Skeletal muscle tissue (tissue), 3 donors: ENCODE measurements at regions not wholly inside any gene's neighbourhood (a gene's known extent, or its start where the extent isn't known, plus 50 kb on each side); places are given as distances from the start of the nearest gene placed in this dataset.

Experiments
- H3K27ac ChIP-seq: one replicate; pipeline ENCODE4 v1.7.0; 2013; ENCODE audit warnings: mild to moderate bottlenecking, low read depth, low read length, inconsistent platforms
- H3K27me3 ChIP-seq, 3 donors: one replicate each; pipeline ENCODE4 v1.7.0; 2013; ENCODE audit warnings: low read length in 3 of 3; ENCODE audit not compliant: control insufficient read depth in 3 of 3, insufficient read depth in 3 of 3
- H3K36me3 ChIP-seq, 3 donors: one replicate each; pipeline ENCODE4 v1.7.0; 2013; ENCODE audit warnings: low read length in 3 of 3; ENCODE audit not compliant: control insufficient read depth in 3 of 3, insufficient read depth in 3 of 3
- H3K4me1 ChIP-seq, 3 donors: one replicate each; pipeline ENCODE4 v1.7.0; 2013; ENCODE audit warnings: low read length in 3 of 3, mild to moderate bottlenecking in 3 of 3; ENCODE audit not compliant: control insufficient read depth in 3 of 3, insufficient read depth in 3 of 3
- H3K4me3 ChIP-seq, 3 donors: one replicate each; pipeline ENCODE4 v1.7.0; 2013; ENCODE audit warnings: low read length in 3 of 3
- H3K9ac ChIP-seq, 3 donors: one replicate each; pipeline ENCODE4 v1.7.0; 2013; ENCODE audit warnings: low read length in 3 of 3, mild to moderate bottlenecking in 3 of 3, moderate library complexity in 2 of 3, low read depth in 1 of 3
- H3K9me3 ChIP-seq, 3 donors: one replicate each; pipeline ENCODE4 v1.7.0; 2013; ENCODE audit warnings: low read length in 3 of 3; ENCODE audit not compliant: control insufficient read depth in 3 of 3
- donor health status: Osteomylitis.

- H3K36me3 ChIP-seq: no peaks in the 10 kb centered on the region
- H3K4me3 ChIP-seq: no peak overlapping the region
- no peaks in the 10 kb centered on the region for H3K4me1 ChIP-seq
- H3K9ac ChIP-seq: no peak overlapping the region
- H3K9me3 ChIP-seq: no peaks in the 10 kb centered on the region
- no peaks in the 10 kb centered on the region for H3K27me3 ChIP-seq
- no peak overlapping the region for H3K27ac ChIP-seq
These were observed 209.0 kb downstream of the PPARGC1A start for GRCh38 chr4:23680671-23681518.

- Histone ChIP-seq H3K9ac (no peak overlapping the region), H3K9me3 (no peaks in the 10 kb centered on the region), H3K4me3 (no peak overlapping the region), H3K4me1 (no peaks in the 10 kb centered on the region), H3K27ac (no peak overlapping the region), H3K36me3 (no peaks in the 10 kb centered on the region), H3K27me3 (no peaks in the 10 kb centered on the region)
These were observed 215.2 kb downstream of the PPARGC1A start for GRCh38 chr4:23674694-23675093.

DNA sequence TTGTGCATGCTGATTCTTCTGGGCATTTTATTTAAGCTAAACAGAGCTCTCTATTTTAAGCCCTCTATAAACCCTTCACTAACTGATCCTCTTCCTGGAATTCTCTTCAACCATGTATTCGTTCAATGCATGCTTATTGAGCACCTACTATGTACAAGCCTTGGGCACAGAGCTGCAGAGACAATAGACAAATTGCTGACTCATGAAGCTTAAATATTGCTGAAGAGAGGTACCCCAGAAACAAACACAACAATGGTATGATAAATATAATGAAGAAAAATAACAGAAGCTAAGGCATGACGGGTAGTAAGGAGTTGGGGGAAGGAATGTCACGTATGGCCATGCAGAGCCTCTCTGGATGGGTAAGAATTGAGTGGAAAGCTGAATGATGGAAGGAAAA lies 222.2 kb downstream of the PPARGC1A start:
- Histone ChIP-seq H3K36me3 (no peaks in the 10 kb centered on the region), H3K9ac (no peak overlapping the region), H3K9me3 (no peaks in the 10 kb centered on the region), H3K4me3 (no peak overlapping the region), H3K4me1 (no peaks in the 10 kb centered on the region), H3K27ac (no peak overlapping the region), H3K27me3 (no peaks in the 10 kb centered on the region)

GRCh38 chr4:23660865-23661264 lies 229.0 kb downstream of the PPARGC1A start:
- no peak overlapping the region for H3K27ac ChIP-seq
- no peak overlapping the region for H3K9ac ChIP-seq
- H3K27me3 ChIP-seq: no peaks in the 10 kb centered on the region
- no peak overlapping the region for H3K4me3 ChIP-seq
- no peaks in the 10 kb centered on the region for H3K4me1 ChIP-seq
- peaks cover 0 to under 1% (median 0%) of the 10 kb centered on the region in 3 donors for H3K9me3 ChIP-seq
- no peaks in the 10 kb centered on the region for H3K36me3 ChIP-seq

DNA sequence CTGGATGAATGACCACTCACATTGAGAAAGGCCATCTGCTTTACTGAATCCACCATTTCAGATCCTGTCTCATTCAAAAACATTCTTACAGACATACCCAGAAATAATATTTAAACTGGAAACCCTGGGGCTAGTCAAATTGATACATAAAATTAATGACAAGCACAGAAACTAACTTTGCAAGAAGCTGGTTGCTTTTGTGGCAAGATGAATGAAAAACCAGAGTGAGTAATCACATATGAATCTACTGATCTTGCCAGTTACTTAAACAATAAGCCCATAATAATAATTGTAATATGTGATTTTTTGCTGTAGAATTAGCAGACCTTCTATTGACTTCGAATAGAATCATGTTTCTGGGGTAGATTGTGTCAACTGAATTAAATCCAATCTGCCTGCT lies 235.1 kb downstream of the PPARGC1A start:
- H3K4me1 ChIP-seq: no peaks in the 10 kb centered on the region
- no peaks in the 10 kb centered on the region for H3K36me3 ChIP-seq
- peaks cover 0 to 3% (median 2%) of the 10 kb centered on the region in 3 donors for H3K9me3 ChIP-seq
- no peaks in the 10 kb centered on the region for H3K27me3 ChIP-seq
- H3K27ac ChIP-seq: no peak overlapping the region
- H3K4me3 ChIP-seq: no peak overlapping the region
- no peak overlapping the region for H3K9ac ChIP-seq

- Histone ChIP-seq H3K4me3 (no peak overlapping the region), H3K9me3 (no peaks in the 10 kb centered on the region), H3K27ac (no peak overlapping the region), H3K36me3 (no peaks in the 10 kb centered on the region), H3K27me3 (no peaks in the 10 kb centered on the region), H3K9ac (no peak overlapping the region), H3K4me1 (no peaks in the 10 kb centered on the region)
These were observed 240.8 kb downstream of the PPARGC1A start for GRCh38 chr4:23648854-23649596.

- Histone ChIP-seq H3K9me3 (no peaks in the 10 kb centered on the region), H3K9ac (no peak overlapping the region), H3K27ac (no peak overlapping the region), H3K27me3 (no peaks in the 10 kb centered on the region), H3K4me3 (no peak overlapping the region), H3K36me3 (no peaks in the 10 kb centered on the region), H3K4me1 (no peaks in the 10 kb centered on the region)
These were observed 254.4 kb downstream of the PPARGC1A start for GRCh38 chr4:23635468-23635867.

DNA sequence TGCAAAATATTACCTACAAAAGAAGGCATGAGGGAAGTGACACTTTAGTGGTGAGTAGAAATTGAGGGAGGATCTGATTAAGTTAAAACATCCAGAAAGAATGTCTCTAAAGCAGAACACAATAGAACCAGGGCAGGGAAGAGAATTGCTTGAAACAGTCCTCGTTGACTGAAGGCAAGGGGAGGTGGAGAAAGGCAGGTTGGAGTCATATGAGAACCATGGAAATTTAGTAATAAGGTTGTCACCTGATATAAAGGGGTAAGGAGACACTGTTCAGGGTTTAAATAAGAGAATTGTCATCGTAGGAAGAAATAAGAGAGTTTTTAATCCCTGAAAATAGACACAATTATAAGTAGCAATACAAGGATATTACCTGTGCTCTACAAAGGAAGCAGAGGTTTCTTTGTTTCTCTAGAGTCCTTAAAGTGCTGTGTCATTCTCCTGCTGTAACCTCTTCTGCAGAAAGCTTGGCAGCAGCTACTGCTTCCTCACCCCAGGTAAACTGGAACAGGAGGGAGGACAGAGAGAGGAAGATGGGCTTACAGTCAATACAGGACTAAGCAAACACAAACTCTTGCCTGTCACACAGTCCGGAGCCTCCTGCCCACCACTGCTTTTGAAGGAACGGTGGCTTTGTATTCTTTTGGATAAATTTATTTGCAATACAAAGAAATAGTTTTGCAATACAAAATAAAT lies 258.4 kb downstream of the PPARGC1A start:
- Histone ChIP-seq H3K36me3 (no peaks in the 10 kb centered on the region), H3K9me3 (no peaks in the 10 kb centered on the region), H3K4me1 (no peaks in the 10 kb centered on the region), H3K27me3 (no peaks in the 10 kb centered on the region), H3K4me3 (no peak overlapping the region), H3K27ac (no peak overlapping the region), H3K9ac (no peak overlapping the region)

DNA sequence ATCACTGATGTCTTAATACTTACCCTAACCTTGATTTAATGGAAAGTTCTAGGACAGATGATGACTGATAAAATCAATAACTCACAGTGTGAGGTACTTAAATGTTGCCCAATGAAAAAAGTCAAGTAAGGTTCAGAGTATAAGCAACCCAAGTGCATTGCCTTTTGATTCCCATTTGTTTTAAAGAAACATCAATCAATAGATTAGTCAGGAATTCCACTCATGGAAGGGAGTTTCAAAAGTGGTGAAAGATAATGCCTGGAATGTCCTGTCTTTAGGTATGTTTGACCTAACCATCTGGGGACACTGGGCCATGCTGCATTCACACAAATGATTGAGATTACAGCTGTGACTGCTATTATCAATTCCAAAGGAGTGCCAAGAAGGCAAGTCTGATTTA lies 259.7 kb downstream of the PPARGC1A start:
- H3K36me3 ChIP-seq: no peaks in the 10 kb centered on the region

DNA sequence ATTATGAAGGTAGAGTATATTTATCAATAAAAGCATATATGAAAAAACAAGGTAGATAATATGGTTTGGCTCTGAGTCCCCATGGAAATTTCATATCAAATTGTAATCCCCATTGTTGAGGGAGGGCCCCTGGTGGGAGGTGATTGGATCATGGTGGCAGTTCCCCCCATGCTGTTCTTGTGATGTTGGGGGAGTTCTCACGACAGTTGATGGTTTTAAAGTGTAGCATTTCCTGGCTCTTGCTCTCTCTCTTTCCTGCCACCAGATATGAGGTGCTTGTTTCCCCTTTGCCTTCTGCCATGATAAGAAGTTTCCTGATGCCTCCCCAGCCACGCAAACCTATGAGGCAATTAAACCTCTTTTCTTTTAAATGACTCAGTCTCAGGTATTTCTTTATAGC lies 260.4 kb downstream of the PPARGC1A start:
- Histone ChIP-seq H3K9ac (no peak overlapping the region), H3K27me3 (no peaks in the 10 kb centered on the region), H3K4me1 (no peaks in the 10 kb centered on the region), H3K9me3 (peaks cover 0 to 7% (median 0%) of the 10 kb centered on the region in 3 donors), H3K27ac (no peak overlapping the region), H3K36me3 (no peaks in the 10 kb centered on the region), H3K4me3 (no peak overlapping the region)

More for the DNA sequence above, 259.7 kb downstream of the PPARGC1A start:
- Histone ChIP-seq H3K27ac (no peak overlapping the region), H3K4me3 (no peak overlapping the region), H3K27me3 (no peaks in the 10 kb centered on the region), H3K4me1 (no peaks in the 10 kb centered on the region), H3K9ac (no peak overlapping the region), H3K9me3 (peaks cover 0 to under 1% (median 0%) of the 10 kb centered on the region in 3 donors)
